ENCODE measurements at regions not wholly inside any gene's neighbourhood (a gene's known extent, or its start where the extent isn't known, plus 50 kb on each side); places are given as distances from the start of the nearest gene placed in this dataset.

GRCh38 chr1:86812286-86812685 is 101.6 kb downstream of the SELENOF start:
- Mint-ChIP-seq H3K9me3 (peaks cover 28% of the 10 kb centered on the region), H3K27ac (no peak overlapping the region), H3K36me3 (ENCODE audit: low read depth) (peaks cover 8% of the 10 kb centered on the region), H3K4me1 (peaks cover 14% of the 10 kb centered on the region), H3K4me3 (no peak overlapping the region), H3K27me3 (ENCODE audit: insufficient read depth) (no peaks in the 10 kb centered on the region)
- peaks cover 11% of the 10 kb centered on the region for H3K9me3 ChIP-seq (ENCODE audit: control insufficient read depth, low read length)
- DNase-seq = no peak
- H3K27ac ChIP-seq (ENCODE audit: low read depth, low read length) = no peak overlapping the region
- no peaks in the 10 kb centered on the region for H3K4me1 ChIP-seq (ENCODE audit: control insufficient read depth, insufficient read depth, low read length)
- WGBS, 2 experiments (ENCODE audit: insufficient coverage in 1 of 2, insufficient read length in 1 of 2) = 93% methylated on average over 3 to 5 of the region's 6 CpGs
- no peak overlapping the region for H3K9ac ChIP-seq (ENCODE audit: extremely low read depth, low read length, poor library complexity, severe bottlenecking)
- no peaks in the 10 kb centered on the region for H3K27me3 ChIP-seq (ENCODE audit: control insufficient read depth, insufficient read depth, low read length, poor library complexity, severe bottlenecking)
- TF ChIP-seq CTCF (conservative IDR thresholded peaks at IDR 0.05) = no peak
- no peak overlapping the region for H3K4me3 ChIP-seq (ENCODE audit: low read length)
- H3K36me3 ChIP-seq (ENCODE audit: control insufficient read depth, insufficient read depth, low read length) = no peaks in the 10 kb centered on the region
